DND-41 (cell line): ENCODE measurements at regions not wholly inside any gene's neighbourhood (a gene's known extent, or its start where the extent isn't known, plus 50 kb on each side); places are given as distances from the start of the nearest gene placed in this dataset.
"Not testable (repeated sequence)": the region's sequence is repeated elsewhere in the genome, so short reads cannot be mapped to it uniquely, and the experiment has no call there.

Experiments
- ATAC-seq: fragments of 200-7000 bp; cut with Tn5 transposase; 3 replicates; pipeline ENCODE4 v1.9.1; 2021; ENCODE audit warnings: low read depth; ENCODE audit not compliant: insufficient read depth
- DNase-seq: peaks from one replicate; pipeline ENCODE4 v3.0.0-alpha.2; 2020
- H2AFZ ChIP-seq: 2 replicates; pipeline ENCODE4 v1.6.0; 2012; ENCODE audit warnings: low read depth, low read length
- H3K27ac ChIP-seq: 2 replicates; pipeline ENCODE4 v1.5.1; 2012; ENCODE audit warnings: low read length, inconsistent platforms
- H3K27me3 ChIP-seq: fragments of 200-600 bp; sonication (generic); 2 replicates; pipeline ENCODE4 v1.6.0; 2012; ENCODE audit warnings: low read length, mild to moderate bottlenecking, inconsistent platforms; ENCODE audit not compliant: insufficient read depth, poor library complexity
- H3K36me3 ChIP-seq: 2 replicates; pipeline ENCODE4 v1.5.1; 2012; ENCODE audit warnings: low read length, inconsistent platforms; ENCODE audit not compliant: insufficient read depth
- H3K4me1 ChIP-seq: 2 replicates; pipeline ENCODE4 v1.5.1; 2012; ENCODE audit warnings: mild to moderate bottlenecking, low read length; ENCODE audit not compliant: insufficient read depth
- H3K4me2 ChIP-seq: 2 replicates; pipeline ENCODE4 v1.6.0; 2012; ENCODE audit warnings: mild to moderate bottlenecking, moderate library complexity, low read length, inconsistent platforms; ENCODE audit not compliant: insufficient read depth
- H3K4me3 ChIP-seq, 2 experiments: fragments of 200-600 bp in 1 of 2; shearing (Covaris generic) in 1 of 2; 2 replicates each; pipeline ENCODE4 v1.5.1; 2012 to 2016; ENCODE audit warnings: inconsistent platforms in 2 of 2, low read length in 2 of 2, mild to moderate bottlenecking in 2 of 2, low read depth in 1 of 2, moderate library complexity in 1 of 2
- H3K79me2 ChIP-seq: 2 replicates; pipeline ENCODE4 v1.6.0; 2012; ENCODE audit warnings: low read length, inconsistent platforms; ENCODE audit not compliant: insufficient read depth
- H3K9ac ChIP-seq: 2 replicates; pipeline ENCODE4 v1.6.0; 2012; ENCODE audit warnings: low read depth, mild to moderate bottlenecking, inconsistent platforms, low read length, moderate library complexity
- H3K9me3 ChIP-seq: 2 replicates; pipeline ENCODE4 v1.5.1; 2012; ENCODE audit warnings: low read length, moderate library complexity, mild to moderate bottlenecking, inconsistent platforms; ENCODE audit not compliant: insufficient read depth, severe bottlenecking
- H4K20me1 ChIP-seq: 2 replicates; pipeline ENCODE4 v1.6.0; 2012; ENCODE audit warnings: low read length; ENCODE audit not compliant: insufficient read depth
- CTCF ChIP-seq: IDR thresholded peaks from 2 replicates; pipeline ENCODE4 v1.5.1; 2012; ENCODE audit warnings: borderline replicate concordance, low read length, moderate library complexity, mild to moderate bottlenecking; ENCODE audit not compliant: poor library complexity, severe bottlenecking; ENCODE audit errors: extremely low read depth
- EZH2 ChIP-seq: IDR thresholded peaks from 3 replicates; pipeline ENCODE4 v1.6.1; 2012; ENCODE audit warnings: borderline replicate concordance, low read depth, mild to moderate bottlenecking, moderate library complexity, low read length, inconsistent platforms; ENCODE audit not compliant: severe bottlenecking

GRCh38 chr1:88593358-88593757, 90.7 kb upstream of the PKN2 start:
- Histone ChIP-seq H3K4me1 (no peaks in the 10 kb centered on the region), H2AFZ (no peak overlapping the region), H3K4me3 (no peak overlapping the region), H3K27me3 (no peaks in the 10 kb centered on the region), H3K9ac (no peak overlapping the region), H3K36me3 (no peaks in the 10 kb centered on the region), H3K4me2 (no peak overlapping the region), H4K20me1 (no peaks in the 10 kb centered on the region), H3K9me3 (no peaks in the 10 kb centered on the region), H3K79me2 (no peaks in the 10 kb centered on the region), H3K27ac (no peak overlapping the region)
- no peak for ATAC-seq
- no peak for DNase-seq
- TF ChIP-seq EZH2: no peak
- no peak for TF ChIP-seq CTCF

- DNase-seq: no peak
Measured at GRCh38 chr1:88595355-88596002, 88.6 kb upstream of the PKN2 start.

GRCh38 chr1:88597973-88598372, 86.1 kb upstream of the PKN2 start:
- H3K27me3 ChIP-seq, DNase-seq, H3K4me1 ChIP-seq, H4K20me1 ChIP-seq, H3K9ac ChIP-seq, H3K79me2 ChIP-seq, H3K4me2 ChIP-seq, H3K27ac ChIP-seq, H2AFZ ChIP-seq, H3K4me3 ChIP-seq, ATAC-seq, H3K36me3 ChIP-seq, H3K9me3 ChIP-seq: not testable (repeated sequence)

More at GRCh38 chr1:88595355-88596002, 88.6 kb upstream of the PKN2 start:
- Histone ChIP-seq H3K79me2 (no peaks in the 10 kb centered on the region), H3K27ac (no peak overlapping the region), H3K9me3 (no peaks in the 10 kb centered on the region), H2AFZ (no peak overlapping the region), H3K36me3 (no peaks in the 10 kb centered on the region), H4K20me1 (no peaks in the 10 kb centered on the region), H3K27me3 (no peaks in the 10 kb centered on the region), H3K4me3 (no peak overlapping the region), H3K4me1 (no peaks in the 10 kb centered on the region), H3K9ac (no peak overlapping the region), H3K4me2 (no peak overlapping the region)
- TF ChIP-seq EZH2: no peak
- TF ChIP-seq CTCF: peak; percentile 79
- peak; percentile 80 for ATAC-seq

GRCh38 chr1:88608139-88608943, 75.7 kb upstream of the PKN2 start:
- H3K27me3 ChIP-seq: peaks cover 4% of the 10 kb centered on the region
- no peaks in the 10 kb centered on the region for H3K4me1 ChIP-seq
- no peak overlapping the region for H3K27ac ChIP-seq
- H3K9ac ChIP-seq: no peak overlapping the region
- no peaks in the 10 kb centered on the region for H4K20me1 ChIP-seq
- no peaks in the 10 kb centered on the region for H3K36me3 ChIP-seq
- no peak overlapping the region for H3K4me3 ChIP-seq
- no peak overlapping the region for H3K4me2 ChIP-seq
- DNase-seq: no peak
- H3K9me3 ChIP-seq: no peaks in the 10 kb centered on the region
- H3K79me2 ChIP-seq: no peaks in the 10 kb centered on the region
- ATAC-seq: peak; percentile 77
- TF ChIP-seq CTCF (peak; percentile 72), EZH2 (no peak)
- H2AFZ ChIP-seq: no peak overlapping the region
